HUES48 (cell line): ENCODE measurements at regions not wholly inside any gene's neighbourhood (a gene's known extent, or its start where the extent isn't known, plus 50 kb on each side); places are given as distances from the start of the nearest gene placed in this dataset.
A peak's percentile ranks its signal among the peaks of the same experiment; 100 is the strongest.

Source experiments
- H3K27ac ChIP-seq: one replicate; pipeline ENCODE4 v1.7.0; 2013; ENCODE audit warnings: low read depth, low read length, inconsistent platforms
- H3K27me3 ChIP-seq: 2 replicates; pipeline ENCODE4 v1.6.1; 2013; ENCODE audit warnings: mild to moderate bottlenecking, low read length; ENCODE audit not compliant: control insufficient read depth, insufficient read depth
- H3K36me3 ChIP-seq: 2 replicates; pipeline ENCODE4 v1.6.1; 2013; ENCODE audit warnings: low read length; ENCODE audit not compliant: control insufficient read depth, insufficient read depth
- H3K4me1 ChIP-seq: 2 replicates; pipeline ENCODE4 v1.6.1; 2013; ENCODE audit warnings: mild to moderate bottlenecking, low read length; ENCODE audit not compliant: control insufficient read depth, insufficient read depth
- H3K4me3 ChIP-seq: 2 replicates; pipeline ENCODE4 v1.5.1; 2013; ENCODE audit warnings: mild to moderate bottlenecking, low read depth, low read length
- H3K9ac ChIP-seq: 2 replicates; pipeline ENCODE4 v1.6.1; 2013; ENCODE audit warnings: mild to moderate bottlenecking, low read depth, low read length, moderate library complexity
- H3K9me3 ChIP-seq: 2 replicates; pipeline ENCODE4 v1.6.1; 2013; ENCODE audit warnings: low read length; ENCODE audit not compliant: control insufficient read depth, insufficient read depth

DNA sequence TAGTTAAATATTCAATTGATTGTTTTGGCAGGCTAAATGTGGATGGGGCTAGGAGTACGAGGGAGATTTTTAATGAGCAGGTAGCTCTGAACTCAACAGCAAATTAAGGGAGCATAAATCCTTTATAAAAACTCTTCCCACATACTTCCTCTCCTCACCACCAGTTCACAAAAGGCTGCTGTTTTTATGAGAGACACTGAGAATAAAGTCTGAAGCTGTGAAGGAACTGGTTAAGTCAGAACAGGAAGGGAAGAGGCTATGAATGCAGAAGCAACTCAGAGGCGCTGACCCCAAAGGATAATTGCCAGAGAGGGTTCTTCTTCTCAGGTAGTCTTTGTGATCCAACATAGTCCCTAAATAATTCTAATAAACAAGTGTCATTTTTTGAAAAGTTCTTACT is 406.1 kb downstream of the GPM6A start:
- Histone ChIP-seq H3K4me1 (no peaks in the 10 kb centered on the region), H3K36me3 (no peaks in the 10 kb centered on the region), H3K27me3 (no peaks in the 10 kb centered on the region), H3K9me3 (no peaks in the 10 kb centered on the region), H3K27ac (no peak overlapping the region), H3K4me3 (no peak overlapping the region), H3K9ac (no peak overlapping the region)

- no peaks in the 10 kb centered on the region; the same call in 1 of the 2 replicates for H3K9me3 ChIP-seq
- no peaks in the 10 kb centered on the region for H3K27me3 ChIP-seq
- peaks cover 2% of the 10 kb centered on the region; the same call in 1 of the 2 replicates for H3K4me1 ChIP-seq
- H3K4me3 ChIP-seq, result no peak overlapping the region
- no peak overlapping the region for H3K27ac ChIP-seq
- H3K36me3 ChIP-seq, result no peaks in the 10 kb centered on the region
- H3K9ac ChIP-seq, result no peak overlapping the region
These were observed 404.1 kb downstream of the GPM6A start for GRCh38 chr4:175407926-175408325.

DNA sequence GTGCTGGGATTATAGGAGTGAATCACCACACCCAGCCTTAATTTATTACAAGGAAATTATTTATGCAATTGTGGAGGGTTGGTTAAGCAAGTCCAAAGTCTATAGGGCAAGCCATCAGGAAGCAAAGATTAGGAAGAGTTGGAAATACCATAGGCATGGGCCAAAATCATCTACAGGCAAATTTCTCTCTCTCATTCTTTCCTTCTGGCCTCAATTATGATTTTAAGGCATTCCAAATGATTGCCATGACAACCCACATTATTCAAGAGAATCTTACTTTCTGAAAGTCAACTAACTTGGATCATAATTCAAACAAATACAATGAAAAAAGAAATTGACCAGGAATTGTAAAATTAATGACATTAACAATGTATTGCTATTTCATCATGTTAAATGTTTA is 400.8 kb downstream of the GPM6A start:
- H3K27ac ChIP-seq, result no peak overlapping the region
- H3K36me3 ChIP-seq, result no peaks in the 10 kb centered on the region
- H3K4me1 ChIP-seq, result peaks cover 24% of the 10 kb centered on the region
- H3K4me3 ChIP-seq, result no peak overlapping the region
- H3K9ac ChIP-seq, result no peak overlapping the region
- no peaks in the 10 kb centered on the region for H3K27me3 ChIP-seq
- H3K9me3 ChIP-seq, result peaks cover 2% of the 10 kb centered on the region; the same call in 1 of the 2 replicates

DNA sequence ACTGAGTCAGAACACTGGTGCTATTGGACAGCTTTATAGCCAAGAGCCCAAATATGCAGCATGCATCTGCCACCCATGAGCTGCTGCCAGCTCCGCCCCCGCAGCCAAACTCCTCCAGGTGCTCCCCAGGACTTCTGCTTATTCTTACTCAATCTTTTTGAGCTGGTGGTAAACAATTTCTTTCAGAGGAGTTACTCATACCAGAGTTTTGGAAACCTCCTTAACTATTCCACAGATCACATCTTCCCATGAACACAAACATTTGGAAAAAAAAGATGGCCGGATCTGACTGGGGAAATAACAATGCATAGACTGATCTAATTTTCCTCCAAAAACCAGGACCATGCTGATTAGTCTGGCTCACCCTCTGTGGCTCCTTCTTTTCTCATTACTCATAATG is 399.9 kb downstream of the GPM6A start:
- Histone ChIP-seq H3K27me3 (no peaks in the 10 kb centered on the region), H3K4me3 (no peak overlapping the region), H3K9ac (no peak overlapping the region), H3K36me3 (no peaks in the 10 kb centered on the region), H3K4me1 (peaks cover 24% of the 10 kb centered on the region), H3K9me3 (peaks cover 2% of the 10 kb centered on the region; the same call in 1 of the 2 replicates), H3K27ac (no peak overlapping the region)

DNA sequence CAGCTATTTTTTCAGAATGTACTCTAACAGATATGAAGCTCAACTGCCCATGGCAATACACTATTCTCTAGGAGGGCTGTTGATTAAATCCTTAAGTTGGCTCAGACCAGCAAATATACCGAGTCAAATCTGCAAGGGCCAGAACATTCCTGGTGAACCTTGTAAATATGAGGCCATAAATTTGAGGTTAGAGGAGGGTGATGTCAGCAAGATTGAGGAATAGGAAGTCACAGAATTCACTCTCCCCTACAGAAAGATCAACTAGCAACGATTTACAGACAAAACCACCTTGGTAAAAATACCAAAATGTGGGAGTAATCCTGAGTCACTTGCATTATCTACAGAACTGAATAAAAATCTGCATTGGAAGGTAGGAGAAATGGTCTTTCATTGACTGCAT is 399.3 kb downstream of the GPM6A start:
- Histone ChIP-seq H3K9ac (no peak overlapping the region), H3K36me3 (no peaks in the 10 kb centered on the region), H3K27me3 (no peaks in the 10 kb centered on the region), H3K4me1 (peaks cover 24% of the 10 kb centered on the region), H3K4me3 (no peak overlapping the region), H3K9me3 (peaks cover 2% of the 10 kb centered on the region; the same call in 1 of the 2 replicates), H3K27ac (no peak overlapping the region)

DNA sequence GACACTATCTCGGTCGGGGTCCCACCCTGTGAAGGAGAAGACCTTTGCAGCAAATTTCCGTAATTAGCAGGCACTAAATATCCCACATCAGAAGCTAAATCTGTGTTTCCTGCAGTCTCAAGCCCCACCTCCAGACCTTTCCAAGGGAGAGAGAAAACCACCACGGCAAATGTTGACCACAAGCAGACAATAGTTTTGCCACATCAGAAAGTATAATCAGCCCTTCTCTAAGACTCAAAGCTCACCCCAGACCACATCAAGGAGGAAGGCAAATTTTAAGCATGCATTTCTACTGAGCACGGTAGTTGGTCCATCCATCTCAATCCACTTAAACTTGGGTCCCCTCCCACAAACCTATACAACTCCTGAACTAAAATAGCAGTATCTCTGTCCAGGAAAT is 398.5 kb downstream of the GPM6A start:
- Histone ChIP-seq H3K4me1 (peaks cover 24% of the 10 kb centered on the region), H3K27me3 (no peaks in the 10 kb centered on the region), H3K4me3 (no peak overlapping the region), H3K9me3 (peaks cover 2% of the 10 kb centered on the region; the same call in 1 of the 2 replicates), H3K9ac (no peak overlapping the region), H3K27ac (no peak overlapping the region), H3K36me3 (no peaks in the 10 kb centered on the region)

- peak overlapping the region; percentile 31 for H3K27ac ChIP-seq
- H3K27me3 ChIP-seq, result no peaks in the 10 kb centered on the region
- peaks cover 2% of the 10 kb centered on the region; the same call in 1 of the 2 replicates for H3K9me3 ChIP-seq
- no peak overlapping the region for H3K4me3 ChIP-seq
- no peak overlapping the region for H3K9ac ChIP-seq
- peaks cover 24% of the 10 kb centered on the region for H3K4me1 ChIP-seq
- no peaks in the 10 kb centered on the region for H3K36me3 ChIP-seq
These were observed 397.5 kb downstream of the GPM6A start for GRCh38 chr4:175414602-175415001.

DNA sequence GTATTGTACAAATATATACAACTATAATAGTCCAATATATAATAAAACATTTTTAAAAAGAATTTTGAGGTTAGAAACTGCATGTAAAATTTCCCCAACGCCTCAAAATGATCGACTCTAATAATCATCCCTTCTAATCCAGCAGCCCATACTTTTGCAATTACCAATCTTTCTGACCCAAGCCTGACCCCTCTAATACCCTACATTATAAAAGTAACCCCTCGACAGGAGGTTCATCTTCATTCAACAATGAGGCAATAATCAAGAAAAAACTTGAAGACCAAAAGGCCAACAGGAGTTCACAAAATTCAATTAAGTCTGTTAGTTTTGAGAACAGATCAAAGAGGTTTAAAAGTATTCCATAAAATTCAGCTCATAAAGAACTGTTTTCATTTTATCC is 393.5 kb downstream of the GPM6A start:
- no peak overlapping the region for H3K27ac ChIP-seq
- H3K9ac ChIP-seq, result no peak overlapping the region
- H3K36me3 ChIP-seq, result no peaks in the 10 kb centered on the region
- no peaks in the 10 kb centered on the region; the same call in 1 of the 2 replicates for H3K9me3 ChIP-seq
- no peak overlapping the region for H3K4me3 ChIP-seq
- peaks cover 17% of the 10 kb centered on the region for H3K4me1 ChIP-seq
- no peaks in the 10 kb centered on the region for H3K27me3 ChIP-seq

DNA sequence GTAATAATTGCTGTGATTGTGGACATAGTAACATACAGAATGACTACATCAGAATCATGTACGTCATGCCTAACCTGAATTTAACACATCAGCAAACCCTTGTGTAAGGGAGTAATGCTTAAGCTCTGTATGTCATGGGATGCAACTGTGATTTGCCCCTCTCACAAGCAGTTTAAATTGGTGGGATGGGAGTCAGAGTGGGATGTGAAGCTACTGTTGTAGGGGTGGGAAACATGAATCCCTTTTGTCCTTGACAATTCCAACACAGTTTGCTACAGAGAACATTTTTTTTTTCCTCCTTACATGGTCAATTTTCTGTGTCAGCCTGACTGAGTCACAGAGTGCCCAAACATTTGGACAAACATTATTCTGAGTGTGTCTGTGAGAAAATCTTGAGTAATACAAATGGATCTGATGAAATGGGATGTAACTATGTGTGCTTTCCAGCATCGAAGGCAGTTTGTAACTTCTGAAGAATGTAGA is 392.8 kb downstream of the GPM6A start:
- H3K9ac ChIP-seq, result no peak overlapping the region
- H3K36me3 ChIP-seq, result no peaks in the 10 kb centered on the region
- no peak overlapping the region for H3K27ac ChIP-seq
- H3K4me1 ChIP-seq, result peaks cover 9% of the 10 kb centered on the region
- no peaks in the 10 kb centered on the region for H3K27me3 ChIP-seq
- no peaks in the 10 kb centered on the region; the same call in 1 of the 2 replicates for H3K9me3 ChIP-seq
- H3K4me3 ChIP-seq, result no peak overlapping the region

DNA sequence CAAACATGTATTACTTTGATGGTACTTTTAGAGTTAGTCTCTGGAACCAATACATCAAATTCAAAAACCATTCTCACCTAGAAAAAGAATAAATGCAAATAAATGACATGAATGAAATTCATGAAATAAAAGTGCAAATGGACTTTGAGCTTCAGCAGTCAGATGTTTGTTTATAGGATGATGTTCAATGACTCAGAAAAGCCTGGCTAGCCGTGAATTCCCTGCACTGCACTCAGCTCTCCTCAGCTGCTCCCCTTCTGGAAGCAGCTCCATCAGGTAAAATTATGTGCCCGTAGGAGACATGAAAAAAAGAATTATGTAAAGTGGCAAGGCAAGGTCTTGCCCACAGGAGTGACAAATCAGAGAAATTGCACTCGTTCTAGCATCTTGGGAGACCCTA is 390.6 kb downstream of the GPM6A start:
- H3K36me3 ChIP-seq, result no peaks in the 10 kb centered on the region
- H3K4me3 ChIP-seq, result no peak overlapping the region
- no peaks in the 10 kb centered on the region for H3K27me3 ChIP-seq
- H3K9ac ChIP-seq, result no peak overlapping the region
- no peaks in the 10 kb centered on the region; the same call in 1 of the 2 replicates for H3K9me3 ChIP-seq
- H3K4me1 ChIP-seq, result no peaks in the 10 kb centered on the region
- H3K27ac ChIP-seq, result no peak overlapping the region

- H3K27ac ChIP-seq, result no peak overlapping the region
- H3K27me3 ChIP-seq, result no peaks in the 10 kb centered on the region
- no peaks in the 10 kb centered on the region for H3K4me1 ChIP-seq
- no peaks in the 10 kb centered on the region for H3K9me3 ChIP-seq
- no peak overlapping the region for H3K9ac ChIP-seq
- H3K4me3 ChIP-seq, result no peak overlapping the region
- no peaks in the 10 kb centered on the region for H3K36me3 ChIP-seq
These were observed 389.7 kb downstream of the GPM6A start for GRCh38 chr4:175422331-175422730.
